ENCODE measurements at regions not wholly inside any gene's neighbourhood (a gene's known extent, or its start where the extent isn't known, plus 50 kb on each side); places are given as distances from the start of the nearest gene placed in this dataset.

GRCh38 chr22:49090061-49090852, 737.4 kb downstream of the BRD1 start:
- DNase-seq (ENCODE audit: low read depth in 2 of 3, low spot score in 2 of 3): no peak

- no peak for DNase-seq (ENCODE audit: low read depth in 2 of 3, low spot score in 2 of 3)
These were observed 738.6 kb downstream of the BRD1 start for GRCh38 chr22:49088801-49089791.

- no peak for DNase-seq (ENCODE audit: low read depth in 2 of 3, low spot score in 2 of 3)
These were observed 739.7 kb downstream of the BRD1 start for GRCh38 chr22:49087716-49088601.

- no peak for DNase-seq (ENCODE audit: low read depth in 2 of 3, low spot score in 2 of 3)
These were observed 740.5 kb downstream of the BRD1 start for GRCh38 chr22:49087198-49087597.

GRCh38 chr22:49086606-49087157, 741.0 kb downstream of the BRD1 start:
- DNase-seq (ENCODE audit: low read depth in 2 of 3, low spot score in 2 of 3): no peak

- DNase-seq (ENCODE audit: low read depth in 2 of 3, low spot score in 2 of 3): no peak
These were observed 741.5 kb downstream of the BRD1 start for GRCh38 chr22:49086181-49086580.

- no peak for DNase-seq (ENCODE audit: low read depth in 2 of 3, low spot score in 2 of 3)
These were observed 743.5 kb downstream of the BRD1 start for GRCh38 chr22:49084206-49084605.

- DNase-seq (ENCODE audit: low read depth in 2 of 3, low spot score in 2 of 3): no peak
These were observed 744.1 kb downstream of the BRD1 start for GRCh38 chr22:49083607-49084006.

- no peak for DNase-seq (ENCODE audit: low read depth in 2 of 3, low spot score in 2 of 3)
These were observed 745.2 kb downstream of the BRD1 start for GRCh38 chr22:49082451-49082850.

- no peak for DNase-seq (ENCODE audit: low read depth in 2 of 3, low spot score in 2 of 3)
These were observed 745.7 kb downstream of the BRD1 start for GRCh38 chr22:49081926-49082325.

- DNase-seq (ENCODE audit: low read depth in 2 of 3, low spot score in 2 of 3): no peak
These were observed 746.4 kb downstream of the BRD1 start for GRCh38 chr22:49081261-49081666.

- DNase-seq (ENCODE audit: low read depth in 2 of 3, low spot score in 2 of 3): no peak
These were observed 747.0 kb downstream of the BRD1 start for GRCh38 chr22:49080631-49081030.

GRCh38 chr22:49079743-49080500, 747.8 kb downstream of the BRD1 start:
- no peak for DNase-seq (ENCODE audit: low read depth in 2 of 3, low spot score in 2 of 3)

- no peak for DNase-seq (ENCODE audit: low read depth in 2 of 3, low spot score in 2 of 3)
These were observed 748.5 kb downstream of the BRD1 start for GRCh38 chr22:49079027-49079725.

- DNase-seq (ENCODE audit: low read depth in 2 of 3, low spot score in 2 of 3): no peak
These were observed 749.5 kb downstream of the BRD1 start for GRCh38 chr22:49078076-49078710.

GRCh38 chr22:49077586-49077985, 750.1 kb downstream of the BRD1 start:
- DNase-seq (ENCODE audit: low read depth in 2 of 3, low spot score in 2 of 3): no peak

- no peak for DNase-seq (ENCODE audit: low read depth in 2 of 3, low spot score in 2 of 3)
These were observed 750.7 kb downstream of the BRD1 start for GRCh38 chr22:49077036-49077393.

- DNase-seq (ENCODE audit: low read depth in 2 of 3, low spot score in 2 of 3): no peak
These were observed 751.2 kb downstream of the BRD1 start for GRCh38 chr22:49076300-49077035.

All from activated CD8-positive, alpha-beta memory T cell treated with anti-CD3 and anti-CD28 coated beads for 48 hours (primary cell).